Chondrocyte (in vitro differentiated cells): ENCODE measurements at regions not wholly inside any gene's neighbourhood (a gene's known extent, or its start where the extent isn't known, plus 50 kb on each side); places are given as distances from the start of the nearest gene placed in this dataset.

Experiments
- DNase-seq: peaks from one replicate; pipeline ENCODE4 v3.0.0; 2021; ENCODE audit warnings: mixed read lengths, low spot score
- H3K27ac Mint-ChIP-seq: one replicate; pipeline ENCODE4 v1.8.0; 2021; ENCODE audit warnings: mild to moderate bottlenecking, moderate library complexity, mixed read lengths; ENCODE audit not compliant: unreplicated experiment
- H3K27me3 Mint-ChIP-seq: 2 replicates; pipeline ENCODE4 v1.8.0; 2021; ENCODE audit warnings: low read depth, mixed read lengths
- H3K36me3 Mint-ChIP-seq: 2 replicates; pipeline ENCODE4 v1.8.0; 2021; ENCODE audit warnings: low read depth, mixed read lengths
- H3K4me1 Mint-ChIP-seq: 2 replicates; pipeline ENCODE4 v1.8.0; 2021; ENCODE audit warnings: low read depth, mild to moderate bottlenecking, mixed read lengths
- H3K4me3 Mint-ChIP-seq: one replicate; pipeline ENCODE4 v1.8.0; 2021; ENCODE audit warnings: mild to moderate bottlenecking, moderate library complexity, mixed read lengths; ENCODE audit not compliant: unreplicated experiment
- H3K9me3 Mint-ChIP-seq: 2 replicates; pipeline ENCODE4 v1.8.0; 2021; ENCODE audit warnings: low read depth, mixed read lengths
- TF ChIP-seq, protein P1 (sequence below): fragments of 200-600 bp; sonication (generic); IDR thresholded peaks from 2 replicates; pipeline ENCODE4 v1.5.0; 2021; ENCODE audit warnings: antibody characterized with exemption, mild to moderate bottlenecking, moderate library complexity

DNA sequence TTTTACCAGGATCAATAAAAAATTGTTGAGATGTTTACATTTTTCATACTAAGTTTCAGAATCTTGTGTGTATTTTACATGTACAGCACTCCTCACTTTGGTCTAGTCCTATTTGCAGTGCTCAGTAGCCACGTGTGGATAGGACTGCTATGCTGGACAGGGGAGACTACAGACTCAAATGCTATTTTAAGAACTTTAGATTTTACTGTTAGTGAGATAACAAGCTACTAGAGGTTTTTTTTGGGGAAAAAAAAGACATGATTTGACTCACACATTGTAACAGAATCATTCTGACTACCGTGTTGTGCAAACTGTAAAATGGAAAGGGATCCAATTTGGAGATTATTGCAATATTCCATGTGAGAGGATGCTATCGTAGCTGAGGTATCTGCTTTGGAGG is 418.9 kb upstream of the PRMT6 start:
- no peaks in the 10 kb centered on the region for H3K36me3 Mint-ChIP-seq
- TF ChIP-seq, protein P1, sequence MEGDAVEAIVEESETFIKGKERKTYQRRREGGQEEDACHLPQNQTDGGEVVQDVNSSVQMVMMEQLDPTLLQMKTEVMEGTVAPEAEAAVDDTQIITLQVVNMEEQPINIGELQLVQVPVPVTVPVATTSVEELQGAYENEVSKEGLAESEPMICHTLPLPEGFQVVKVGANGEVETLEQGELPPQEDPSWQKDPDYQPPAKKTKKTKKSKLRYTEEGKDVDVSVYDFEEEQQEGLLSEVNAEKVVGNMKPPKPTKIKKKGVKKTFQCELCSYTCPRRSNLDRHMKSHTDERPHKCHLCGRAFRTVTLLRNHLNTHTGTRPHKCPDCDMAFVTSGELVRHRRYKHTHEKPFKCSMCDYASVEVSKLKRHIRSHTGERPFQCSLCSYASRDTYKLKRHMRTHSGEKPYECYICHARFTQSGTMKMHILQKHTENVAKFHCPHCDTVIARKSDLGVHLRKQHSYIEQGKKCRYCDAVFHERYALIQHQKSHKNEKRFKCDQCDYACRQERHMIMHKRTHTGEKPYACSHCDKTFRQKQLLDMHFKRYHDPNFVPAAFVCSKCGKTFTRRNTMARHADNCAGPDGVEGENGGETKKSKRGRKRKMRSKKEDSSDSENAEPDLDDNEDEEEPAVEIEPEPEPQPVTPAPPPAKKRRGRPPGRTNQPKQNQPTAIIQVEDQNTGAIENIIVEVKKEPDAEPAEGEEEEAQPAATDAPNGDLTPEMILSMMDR: no peak

GRCh38 chr1:106646261-106646784 is 410.2 kb upstream of the PRMT6 start:
- no peak for DNase-seq
- Mint-ChIP-seq H3K36me3 (no peaks in the 10 kb centered on the region), H3K4me3 (no peak overlapping the region), H3K27me3 (no peaks in the 10 kb centered on the region), H3K4me1 (no peaks in the 10 kb centered on the region), H3K27ac (no peak overlapping the region), H3K9me3 (peaks cover 4% of the 10 kb centered on the region)
- TF ChIP-seq, protein P1: no peak

More for the DNA sequence above, 418.9 kb upstream of the PRMT6 start:
- H3K9me3 Mint-ChIP-seq: no peaks in the 10 kb centered on the region
- no peaks in the 10 kb centered on the region for H3K27me3 Mint-ChIP-seq
- no peak for DNase-seq
- H3K4me1 Mint-ChIP-seq: no peaks in the 10 kb centered on the region
- H3K27ac Mint-ChIP-seq: no peak overlapping the region
- H3K4me3 Mint-ChIP-seq: no peak overlapping the region

- Mint-ChIP-seq H3K27me3 (no peaks in the 10 kb centered on the region), H3K27ac (no peak overlapping the region), H3K9me3 (peaks cover 4% of the 10 kb centered on the region), H3K4me1 (no peaks in the 10 kb centered on the region), H3K36me3 (no peaks in the 10 kb centered on the region), H3K4me3 (no peak overlapping the region)
- no peak for DNase-seq
- TF ChIP-seq, protein P1: no peak
Measured at GRCh38 chr1:106646816-106647215, 409.7 kb upstream of the PRMT6 start.

GRCh38 chr1:106651028-106651762 is 405.3 kb upstream of the PRMT6 start:
- no peaks in the 10 kb centered on the region for H3K36me3 Mint-ChIP-seq
- H3K27me3 Mint-ChIP-seq: no peaks in the 10 kb centered on the region
- DNase-seq: no peak
- H3K4me3 Mint-ChIP-seq: no peak overlapping the region
- TF ChIP-seq, protein P1: no peak
- H3K9me3 Mint-ChIP-seq: peaks cover 4% of the 10 kb centered on the region
- no peak overlapping the region for H3K27ac Mint-ChIP-seq
- no peaks in the 10 kb centered on the region for H3K4me1 Mint-ChIP-seq

DNA sequence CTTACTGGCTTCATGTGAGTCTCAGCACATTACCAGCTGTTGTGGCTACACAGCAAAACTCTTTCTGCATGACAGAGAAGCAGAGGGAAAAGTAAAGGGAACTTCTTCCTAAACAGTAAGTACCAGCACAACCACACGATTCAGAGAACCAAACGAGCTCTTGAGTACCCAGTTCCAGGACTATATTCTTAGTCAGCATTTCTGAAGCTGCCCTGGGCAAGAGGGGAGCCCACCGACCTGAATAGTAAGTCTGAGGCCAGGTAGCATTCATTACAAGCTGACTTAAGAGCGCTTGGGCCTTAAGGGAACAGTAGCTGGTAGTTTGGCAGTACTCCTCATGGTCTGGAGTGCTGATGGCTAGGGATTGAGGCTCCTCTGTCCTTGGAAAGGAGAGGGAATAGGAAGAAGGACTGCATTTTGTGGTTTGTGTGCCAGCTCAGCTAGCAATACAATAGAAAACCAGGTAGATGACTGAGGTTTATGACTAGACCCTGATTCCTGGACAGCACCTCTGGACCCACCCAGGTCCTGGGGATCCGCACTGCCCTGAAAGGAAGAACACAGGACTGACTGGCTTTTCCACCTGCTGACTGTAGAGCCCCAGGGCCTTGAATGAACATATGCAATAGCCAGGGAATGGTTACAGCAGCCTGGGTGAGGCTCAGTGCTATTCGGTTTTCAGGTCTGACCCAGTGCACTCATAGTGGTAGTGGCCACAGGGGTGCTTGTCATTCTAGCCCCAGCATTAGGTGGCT is 396.8 kb upstream of the PRMT6 start:
- Mint-ChIP-seq H3K4me1 (no peaks in the 10 kb centered on the region), H3K9me3 (peaks cover 15% of the 10 kb centered on the region), H3K4me3 (no peak overlapping the region), H3K36me3 (no peaks in the 10 kb centered on the region), H3K27ac (no peak overlapping the region), H3K27me3 (no peaks in the 10 kb centered on the region)
- DNase-seq: no peak
- TF ChIP-seq, protein P1: no peak
